ENCODE measurements at regions not wholly inside any gene's neighbourhood (a gene's known extent, or its start where the extent isn't known, plus 50 kb on each side); places are given as distances from the start of the nearest gene placed in this dataset.

GRCh38 chr16:16966439-16966838 lies 504.3 kb downstream of the XYLT1 start:
- TF ChIP-seq REST (tag by site-specific recombination; IDR thresholded peaks at IDR 0.05) = no peak
- TF ChIP-seq KLF16 (tag by site-specific recombination; IDR thresholded peaks at IDR 0.05) = no peak
- no peak for TF ChIP-seq ZNF248 (tag by site-specific recombination; IDR thresholded peaks at IDR 0.05)
- no peak for TF ChIP-seq ZBTB7A (tag by site-specific recombination; IDR thresholded peaks at IDR 0.05; ENCODE audit: low read depth)
- TF ChIP-seq CTCF (tag by site-specific recombination; IDR thresholded peaks at IDR 0.05) = no peak
- no peak for TF ChIP-seq ZBTB49 (tag by site-specific recombination; IDR thresholded peaks at IDR 0.05; ENCODE audit: low read depth)

Measured in HEK293 (cell line).